ENCODE measurements at regions not wholly inside any gene's neighbourhood (a gene's known extent, or its start where the extent isn't known, plus 50 kb on each side); places are given as distances from the start of the nearest gene placed in this dataset.

DNA sequence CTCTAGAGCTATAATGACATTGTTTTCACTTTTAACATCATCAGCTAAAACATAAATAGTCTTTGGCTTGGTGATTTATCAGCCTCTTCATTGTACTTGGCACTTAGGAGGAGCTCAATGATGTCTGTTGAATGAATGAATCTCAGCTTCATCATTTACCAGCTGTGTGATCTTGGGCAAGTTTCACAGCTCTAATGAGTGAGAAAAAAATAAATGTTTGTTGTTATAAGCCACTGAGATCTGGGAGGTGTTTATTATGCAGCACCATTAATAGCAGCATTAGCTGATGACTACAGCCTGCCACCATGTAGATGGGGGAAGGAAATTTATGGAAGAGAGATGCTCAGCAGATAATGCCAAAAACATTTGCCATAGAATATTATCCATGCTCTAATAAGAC, 63.6 kb upstream of the C1QTNF7 start:
- Histone ChIP-seq H3F3A (ENCODE audit: low read depth) (no peaks in the 10 kb centered on the region), H2AFZ (ENCODE audit: low read length) (no peak overlapping the region), H3K27me3 (ENCODE audit: insufficient read depth, low read length, poor library complexity, severe bottlenecking) (no peaks in the 10 kb centered on the region)

DNA sequence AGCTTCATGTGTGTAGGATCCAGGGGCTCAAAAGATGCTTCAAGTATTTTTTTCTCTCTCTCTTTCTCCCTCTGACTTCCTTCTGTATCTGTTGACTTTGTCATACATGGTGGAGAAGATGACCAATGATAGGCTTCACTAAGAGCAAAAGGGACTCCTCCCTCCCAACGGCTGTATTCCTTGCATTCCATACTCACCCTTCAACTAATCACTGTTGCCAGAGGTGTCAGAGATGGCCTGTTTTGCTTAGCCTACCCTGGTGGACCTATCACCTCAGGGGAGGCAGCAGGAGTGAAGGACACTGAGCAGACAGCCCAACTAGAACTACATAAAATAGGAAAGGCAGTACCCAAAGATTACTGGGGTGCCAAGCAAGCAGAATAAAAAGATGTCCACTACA, 62.2 kb upstream of the C1QTNF7 start:
- H3K4me2 ChIP-seq (ENCODE audit: low read depth, low read length, poor library complexity, severe bottlenecking) = no peak overlapping the region
- no peaks in the 10 kb centered on the region for H3K79me2 ChIP-seq (ENCODE audit: insufficient read depth, low read length)
- H3K4me3 ChIP-seq (ENCODE audit: low read length, poor library complexity, severe bottlenecking) = no peak overlapping the region
- H3K9me3 ChIP-seq (ENCODE audit: insufficient read depth, low read depth, low read length) = no peaks in the 10 kb centered on the region
- H3K9ac ChIP-seq (ENCODE audit: low read depth, low read length, poor library complexity, severe bottlenecking) = no peak overlapping the region
- H2AFZ ChIP-seq (ENCODE audit: low read length) = no peak overlapping the region
- no peaks in the 10 kb centered on the region for H3K9me2 ChIP-seq (replicated peaks; ENCODE audit: low read depth, low read length)
- TF ChIP-seq EZH2phosphoT487 (IDR thresholded peaks at IDR 0.05; ENCODE audit: borderline replicate concordance) = no peak
- TF ChIP-seq, protein P1, sequence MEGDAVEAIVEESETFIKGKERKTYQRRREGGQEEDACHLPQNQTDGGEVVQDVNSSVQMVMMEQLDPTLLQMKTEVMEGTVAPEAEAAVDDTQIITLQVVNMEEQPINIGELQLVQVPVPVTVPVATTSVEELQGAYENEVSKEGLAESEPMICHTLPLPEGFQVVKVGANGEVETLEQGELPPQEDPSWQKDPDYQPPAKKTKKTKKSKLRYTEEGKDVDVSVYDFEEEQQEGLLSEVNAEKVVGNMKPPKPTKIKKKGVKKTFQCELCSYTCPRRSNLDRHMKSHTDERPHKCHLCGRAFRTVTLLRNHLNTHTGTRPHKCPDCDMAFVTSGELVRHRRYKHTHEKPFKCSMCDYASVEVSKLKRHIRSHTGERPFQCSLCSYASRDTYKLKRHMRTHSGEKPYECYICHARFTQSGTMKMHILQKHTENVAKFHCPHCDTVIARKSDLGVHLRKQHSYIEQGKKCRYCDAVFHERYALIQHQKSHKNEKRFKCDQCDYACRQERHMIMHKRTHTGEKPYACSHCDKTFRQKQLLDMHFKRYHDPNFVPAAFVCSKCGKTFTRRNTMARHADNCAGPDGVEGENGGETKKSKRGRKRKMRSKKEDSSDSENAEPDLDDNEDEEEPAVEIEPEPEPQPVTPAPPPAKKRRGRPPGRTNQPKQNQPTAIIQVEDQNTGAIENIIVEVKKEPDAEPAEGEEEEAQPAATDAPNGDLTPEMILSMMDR (conservative IDR thresholded peaks at IDR 0.05; ENCODE audit: low read length) = no peak
- peaks cover 30% of the 10 kb centered on the region for H3K4me1 ChIP-seq (ENCODE audit: insufficient read depth, low read length, poor library complexity, severe bottlenecking)
- no peaks in the 10 kb centered on the region for H3K36me3 ChIP-seq (ENCODE audit: insufficient read depth, low read length)
- no peaks in the 10 kb centered on the region for H4K20me1 ChIP-seq (ENCODE audit: insufficient read depth, low read length, poor library complexity, severe bottlenecking)
- no peaks in the 10 kb centered on the region for H3K27me3 ChIP-seq (ENCODE audit: insufficient read depth, low read length, poor library complexity, severe bottlenecking)
- H3F3A ChIP-seq (ENCODE audit: low read depth) = no peaks in the 10 kb centered on the region

More for the DNA sequence above, 63.6 kb upstream of the C1QTNF7 start:
- H3K36me3 ChIP-seq (ENCODE audit: insufficient read depth, low read length) = no peaks in the 10 kb centered on the region
- H3K4me3 ChIP-seq (ENCODE audit: low read length, poor library complexity, severe bottlenecking) = no peak overlapping the region
- TF ChIP-seq, protein P1 (conservative IDR thresholded peaks at IDR 0.05; ENCODE audit: low read length) = no peak
- TF ChIP-seq EZH2phosphoT487 (IDR thresholded peaks at IDR 0.05; ENCODE audit: borderline replicate concordance) = no peak
- H3K9ac ChIP-seq (ENCODE audit: low read depth, low read length, poor library complexity, severe bottlenecking) = no peak overlapping the region
- no peaks in the 10 kb centered on the region for H4K20me1 ChIP-seq (ENCODE audit: insufficient read depth, low read length, poor library complexity, severe bottlenecking)
- H3K4me1 ChIP-seq (ENCODE audit: insufficient read depth, low read length, poor library complexity, severe bottlenecking) = peaks cover 23% of the 10 kb centered on the region
- H3K79me2 ChIP-seq (ENCODE audit: insufficient read depth, low read length) = no peaks in the 10 kb centered on the region
- no peaks in the 10 kb centered on the region for H3K9me2 ChIP-seq (replicated peaks; ENCODE audit: low read depth, low read length)
- H3K9me3 ChIP-seq (ENCODE audit: insufficient read depth, low read depth, low read length) = no peaks in the 10 kb centered on the region
- H3K4me2 ChIP-seq (ENCODE audit: low read depth, low read length, poor library complexity, severe bottlenecking) = no peak overlapping the region

DNA sequence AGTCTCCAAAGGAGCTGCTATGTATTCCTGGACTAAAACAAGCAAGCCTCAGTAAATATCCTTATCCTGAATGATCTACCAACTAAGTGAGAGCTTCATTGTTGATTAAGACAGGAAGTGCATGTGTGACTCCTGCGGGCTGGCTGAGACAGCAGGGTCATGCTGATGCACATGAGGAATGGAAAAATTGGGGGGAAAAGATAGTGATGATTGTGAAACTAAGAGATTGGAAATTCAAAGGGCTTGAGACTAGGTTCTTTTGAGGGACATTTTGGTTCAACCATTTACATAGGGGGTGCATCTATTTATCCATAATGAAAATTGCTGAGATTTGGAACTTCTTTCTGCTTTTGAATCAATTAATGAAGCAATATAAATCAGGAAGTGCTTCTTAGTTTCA, 61.1 kb upstream of the C1QTNF7 start:
- Histone ChIP-seq H3K4me3 (ENCODE audit: low read length, poor library complexity, severe bottlenecking) (no peak overlapping the region), H3K27me3 (ENCODE audit: insufficient read depth, low read length, poor library complexity, severe bottlenecking) (no peaks in the 10 kb centered on the region), H3K9me3 (ENCODE audit: insufficient read depth, low read depth, low read length) (no peaks in the 10 kb centered on the region), H2AFZ (ENCODE audit: low read length) (no peak overlapping the region), H3K36me3 (ENCODE audit: insufficient read depth, low read length) (no peaks in the 10 kb centered on the region), H4K20me1 (ENCODE audit: insufficient read depth, low read length, poor library complexity, severe bottlenecking) (no peaks in the 10 kb centered on the region), H3K9ac (ENCODE audit: low read depth, low read length, poor library complexity, severe bottlenecking) (no peak overlapping the region), H3K79me2 (ENCODE audit: insufficient read depth, low read length) (no peaks in the 10 kb centered on the region), H3K9me2 (replicated peaks; ENCODE audit: low read depth, low read length) (no peaks in the 10 kb centered on the region), H3K4me2 (ENCODE audit: low read depth, low read length, poor library complexity, severe bottlenecking) (no peak overlapping the region), H3F3A (ENCODE audit: low read depth) (no peaks in the 10 kb centered on the region), H3K4me1 (ENCODE audit: insufficient read depth, low read length, poor library complexity, severe bottlenecking) (peaks cover 30% of the 10 kb centered on the region)
- TF ChIP-seq, protein P1 (conservative IDR thresholded peaks at IDR 0.05; ENCODE audit: low read length) = no peak
- no peak for TF ChIP-seq EZH2phosphoT487 (IDR thresholded peaks at IDR 0.05; ENCODE audit: borderline replicate concordance)
